Activated CD4-positive, alpha-beta T cell treated with anti-CD3 and anti-CD28 coated beads, Interleukin-2, Interleukin-6, amounts not matched to agents 100 ng/mL and 50 ng/mL, durations not matched to agents 16 hours and 8 hours (primary cell): ENCODE measurements at regions not wholly inside any gene's neighbourhood (a gene's known extent, or its start where the extent isn't known, plus 50 kb on each side); places are given as distances from the start of the nearest gene placed in this dataset.
"Not testable (repeated sequence)": the region's sequence is repeated elsewhere in the genome, so short reads cannot be mapped to it uniquely, and the experiment has no call there.

Experiments
- DNase-seq: peaks from one replicate; pipeline ENCODE4 v3.0.0-alpha.2; 2020

- no peak for DNase-seq
Measured at GRCh38 chr14:97773598-97773997, 976.4 kb downstream of the VRK1 start.

DNA sequence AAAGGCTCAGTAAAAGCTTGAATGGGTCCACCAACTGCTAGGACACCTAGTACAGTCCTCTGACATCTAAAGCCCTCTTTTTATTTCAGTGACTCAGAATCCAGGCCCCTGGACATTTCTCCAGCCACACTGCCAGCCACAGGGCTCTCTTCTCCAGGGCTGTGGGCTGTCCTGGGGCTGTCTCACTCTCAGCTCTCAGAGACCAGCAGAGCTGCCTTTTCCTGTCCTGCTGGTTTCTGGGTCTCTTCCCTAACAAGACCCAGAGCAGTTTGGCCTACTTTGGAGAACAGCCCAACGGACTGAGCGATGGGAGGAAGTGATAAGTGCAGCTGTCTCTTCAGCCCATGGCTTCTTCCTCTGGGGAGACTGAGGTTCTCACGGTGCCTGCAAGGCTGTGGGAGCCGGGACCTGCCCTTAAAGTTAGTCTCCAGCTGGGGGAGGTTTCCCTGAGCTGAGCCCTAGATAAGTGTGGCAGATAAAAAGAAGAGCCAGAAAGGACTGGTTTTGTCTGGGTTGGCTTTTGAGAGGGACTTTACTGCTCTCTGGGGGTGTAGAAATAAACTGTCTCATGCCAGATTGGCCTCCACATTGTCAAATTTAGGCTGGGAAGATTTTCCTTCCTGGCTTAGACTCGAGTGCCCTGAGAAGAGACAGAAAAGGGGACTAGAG, 979.8 kb downstream of the VRK1 start:
- no peak for DNase-seq

- DNase-seq = no peak
Measured at GRCh38 chr14:97777622-97778355, 980.6 kb downstream of the VRK1 start.

DNA sequence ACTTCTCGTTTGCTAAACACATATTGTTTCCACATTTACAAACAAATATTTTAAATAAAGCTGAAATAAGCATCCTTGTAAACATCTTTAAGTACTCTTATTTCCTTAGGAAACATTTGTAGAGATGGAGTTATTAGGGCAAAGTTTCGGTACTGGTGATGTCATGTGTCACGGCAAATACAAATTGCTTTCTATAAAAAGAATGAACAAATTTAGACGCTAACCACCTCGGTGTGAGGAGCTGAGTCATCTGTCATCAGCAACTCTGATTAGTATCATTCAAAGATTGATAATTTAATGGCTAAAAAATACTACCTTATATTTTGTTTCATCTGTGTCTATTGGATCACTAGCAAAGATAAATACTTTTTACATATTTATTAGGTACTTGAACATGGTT, 982.0 kb downstream of the VRK1 start:
- no peak for DNase-seq

GRCh38 chr14:97780804-97781203, 983.6 kb downstream of the VRK1 start:
- DNase-seq = no peak

DNA sequence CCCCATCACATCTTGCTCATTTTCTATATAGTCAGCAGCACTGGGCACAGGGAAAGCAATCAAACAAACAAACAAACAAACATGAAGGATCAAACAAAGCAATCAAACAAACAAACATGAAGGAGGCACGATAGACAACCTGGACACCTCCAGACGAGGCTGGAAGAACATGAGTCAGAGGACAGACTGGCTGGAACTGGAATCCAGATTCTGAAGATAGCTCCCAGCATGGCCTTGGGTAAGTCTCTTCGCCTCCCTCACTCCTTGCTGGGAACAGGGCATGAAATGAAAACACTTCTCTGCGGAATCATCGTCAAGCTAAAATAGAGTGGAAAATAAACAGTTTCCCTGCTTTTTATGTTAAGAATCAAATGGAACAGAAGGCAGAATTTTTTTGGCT, 984.8 kb downstream of the VRK1 start:
- DNase-seq = no peak

DNA sequence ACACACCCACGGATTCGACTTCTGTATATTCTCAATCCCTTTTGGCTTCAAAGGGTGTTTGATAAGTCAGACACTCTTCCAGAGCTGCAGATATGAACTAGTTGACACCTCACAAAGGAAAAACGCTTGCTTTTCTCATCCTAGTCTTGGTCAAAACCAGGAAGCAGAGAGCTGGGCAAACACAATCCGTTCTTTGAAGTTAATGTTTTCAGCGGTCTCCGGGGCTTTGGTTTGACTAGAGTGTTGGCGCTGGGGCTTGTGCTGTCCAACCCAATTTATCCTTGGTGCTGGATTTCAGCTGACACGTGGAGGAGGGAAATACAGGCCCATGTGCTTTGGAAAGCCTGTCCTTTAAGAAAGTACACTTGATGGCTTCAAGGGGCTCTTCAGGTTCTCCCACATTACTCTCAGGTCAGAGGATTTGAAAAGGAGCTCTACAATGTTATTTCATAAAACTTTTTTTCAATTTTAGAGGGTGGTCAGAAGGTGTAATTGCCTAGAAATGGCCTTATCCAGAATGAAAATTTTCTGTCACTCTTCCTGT, 985.8 kb downstream of the VRK1 start:
- no peak for DNase-seq

DNA sequence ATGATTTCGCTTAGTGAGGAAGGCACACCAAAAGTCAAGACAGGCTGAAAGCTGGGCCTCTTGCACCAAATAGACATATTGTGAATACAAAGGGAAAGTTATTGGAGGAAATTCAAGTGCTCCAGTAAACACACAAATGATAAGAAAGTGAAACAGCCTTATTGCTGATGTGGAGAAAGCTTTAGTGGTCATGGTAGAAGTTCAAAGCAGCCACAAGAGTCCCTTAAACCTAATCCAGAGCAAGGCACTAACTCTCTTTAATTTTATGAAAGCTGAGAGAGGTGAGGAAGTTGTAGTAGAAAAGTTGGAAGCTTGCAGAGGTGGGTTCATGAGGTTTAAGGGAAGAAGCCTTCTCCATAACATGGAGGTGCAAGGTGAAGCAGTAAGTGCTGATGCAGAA, 988.3 kb downstream of the VRK1 start:
- DNase-seq = no peak

- DNase-seq = no peak
Measured at GRCh38 chr14:97788364-97788763, 991.2 kb downstream of the VRK1 start.

- DNase-seq = no peak
Measured at GRCh38 chr14:97788846-97789526, 991.8 kb downstream of the VRK1 start.

DNA sequence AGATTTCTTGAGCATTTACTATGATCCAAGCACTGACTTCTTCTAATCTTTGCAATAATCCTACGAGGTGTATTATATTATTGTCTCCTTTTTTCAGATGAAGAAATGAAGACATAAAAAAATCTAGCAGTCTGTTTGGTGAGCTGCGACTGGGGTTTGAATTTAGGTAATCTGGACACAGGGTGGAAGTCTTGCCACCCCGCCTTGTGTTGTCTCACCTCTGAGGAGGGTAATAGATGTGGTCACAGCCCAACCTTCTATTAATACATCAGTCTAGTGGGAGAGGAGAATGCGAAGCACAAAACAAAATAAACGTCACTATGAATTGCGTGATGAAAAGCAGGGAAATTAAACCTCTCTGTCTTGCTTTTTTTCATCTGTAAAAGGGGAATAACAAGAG, 993.9 kb downstream of the VRK1 start:
- DNase-seq = no peak

- no peak for DNase-seq
Measured at GRCh38 chr14:97791906-97792305, 994.7 kb downstream of the VRK1 start.

- peak; percentile 30 for DNase-seq
Measured at GRCh38 chr14:97796511-97796910, 999.3 kb downstream of the VRK1 start.

DNA sequence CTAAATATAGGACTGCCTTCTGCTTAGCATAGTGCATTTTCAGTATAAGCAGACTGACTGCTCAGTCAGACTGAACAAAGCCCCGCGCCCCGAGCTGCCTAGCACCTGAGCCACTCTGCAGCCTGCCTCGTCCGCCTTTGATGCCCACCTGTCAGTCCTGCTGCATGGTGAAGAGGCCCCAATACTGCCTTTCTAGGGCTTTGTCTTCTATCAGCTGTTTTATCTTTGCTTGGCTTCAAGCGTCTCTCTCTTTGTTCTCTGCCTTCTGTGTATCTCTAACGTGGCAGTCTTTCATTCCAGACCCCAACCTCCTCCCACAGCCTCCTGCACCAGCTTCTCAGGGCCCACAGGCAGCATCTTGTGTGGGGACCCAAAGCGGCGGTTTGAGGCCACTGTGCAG, 1001.0 kb downstream of the VRK1 start:
- no peak for DNase-seq

DNA sequence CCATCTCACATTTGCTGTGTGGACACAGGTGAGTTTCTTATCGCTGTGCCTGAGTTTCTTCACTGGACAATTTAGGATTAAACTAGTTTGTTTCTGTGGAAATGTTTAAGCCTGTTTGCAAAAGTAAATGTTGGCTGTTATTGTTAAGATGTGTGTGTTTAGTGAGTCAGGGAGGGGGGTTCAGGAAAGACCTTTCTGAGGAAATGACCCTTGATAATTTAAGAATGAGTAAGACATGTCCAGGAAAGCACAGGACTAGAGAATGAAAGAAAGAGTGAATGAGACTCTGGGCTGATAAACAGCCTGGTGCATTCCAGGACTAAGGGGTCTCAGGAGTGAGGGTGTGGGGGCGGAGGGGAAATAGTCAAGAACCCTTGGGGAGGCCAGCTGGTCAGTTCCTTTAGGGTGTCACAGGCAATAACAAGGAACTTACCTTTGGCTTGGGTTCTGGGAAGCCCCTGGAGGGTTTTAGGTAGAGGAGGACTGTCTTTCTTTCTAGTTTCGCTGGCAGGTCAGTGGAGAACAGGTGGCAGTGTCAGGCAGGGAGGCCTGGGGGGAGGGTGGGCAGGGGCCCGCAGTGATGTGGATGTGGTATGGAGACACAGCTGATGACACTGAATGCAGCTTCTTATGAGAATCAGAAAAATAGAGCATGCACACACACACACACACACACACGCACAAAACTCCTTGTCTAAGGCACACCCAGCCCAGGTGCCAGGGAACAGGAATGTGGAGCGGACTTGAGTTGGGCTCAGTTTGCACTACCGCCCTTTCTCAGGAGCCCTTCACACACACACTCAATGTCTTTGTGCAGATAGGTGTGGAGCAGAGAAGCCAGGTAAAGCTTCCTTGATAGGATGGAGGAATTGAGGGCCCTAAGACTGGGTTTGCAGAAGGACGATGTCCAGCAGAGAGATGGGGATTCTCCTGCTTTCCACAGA, 1005.5 kb downstream of the VRK1 start:
- DNase-seq = no peak

- no peak for DNase-seq
Measured at GRCh38 chr14:97804056-97804455, 1006.9 kb downstream of the VRK1 start.

GRCh38 chr14:97806891-97807290, 1009.7 kb downstream of the VRK1 start:
- DNase-seq = no peak

DNA sequence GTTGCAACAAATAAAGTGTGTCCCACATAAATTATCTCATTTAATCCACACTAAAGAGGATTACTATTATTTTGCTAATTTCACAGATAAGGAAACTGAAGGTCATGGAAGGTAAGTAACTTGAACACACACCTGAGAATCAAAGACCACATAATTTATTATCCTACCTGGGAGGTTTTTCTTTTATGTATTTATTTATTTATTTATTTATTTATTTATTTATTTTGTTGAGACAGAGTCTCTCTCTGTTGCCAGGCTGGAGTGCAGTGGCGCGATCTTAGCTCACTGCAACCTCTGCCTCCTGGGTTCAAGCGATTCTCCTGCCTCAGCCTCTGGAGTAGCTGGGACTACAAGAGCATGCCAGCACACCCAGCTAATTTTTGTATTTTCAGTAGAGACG, 1011.4 kb downstream of the VRK1 start:
- not testable (repeated sequence) for DNase-seq

GRCh38 chr14:97813556-97813955, 1016.4 kb downstream of the VRK1 start:
- DNase-seq = no peak

GRCh38 chr14:97820781-97821180, 1023.6 kb downstream of the VRK1 start:
- DNase-seq = no peak

GRCh38 chr14:97824218-97824617, 1027.0 kb downstream of the VRK1 start:
- peak; percentile 11 for DNase-seq

- DNase-seq = no peak
Measured at GRCh38 chr14:97827746-97828145, 1030.6 kb downstream of the VRK1 start.

GRCh38 chr14:97832776-97833175, 1035.6 kb downstream of the VRK1 start:
- no peak for DNase-seq
